ENCODE measurements at regions not wholly inside any gene's neighbourhood (a gene's known extent, or its start where the extent isn't known, plus 50 kb on each side); places are given as distances from the start of the nearest gene placed in this dataset.

DNA sequence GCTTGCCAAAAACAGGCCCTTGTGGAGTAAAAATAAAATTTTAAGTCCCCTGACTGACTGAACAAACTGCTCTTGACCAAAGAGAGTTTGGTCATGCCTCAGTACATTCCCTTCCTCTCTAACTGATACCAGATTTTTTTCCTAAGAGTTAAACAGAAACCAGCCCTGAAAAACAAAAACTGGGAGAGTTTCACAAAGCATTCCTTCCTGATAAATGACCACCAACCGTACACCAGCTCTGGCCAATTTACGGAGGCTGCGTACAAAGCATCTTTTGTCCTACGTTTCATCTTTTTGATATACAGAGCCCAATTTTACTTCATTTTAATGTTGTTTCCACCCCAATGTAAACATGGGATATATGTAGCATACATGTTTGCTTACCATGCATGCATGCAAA lies 477.4 kb upstream of the HTR1E start:
- no peak overlapping the region for H3K4me2 ChIP-seq (ENCODE audit: insufficient read depth, insufficient read length, low read length)

More for the DNA sequence above, 477.4 kb upstream of the HTR1E start:
- no peak for TF ChIP-seq CTCF (conservative IDR thresholded peaks at IDR 0.05)
- no peak overlapping the region for H3T11ph ChIP-seq (ENCODE audit: low read length)
- no peaks in the 10 kb centered on the region for H3K4me1 ChIP-seq (ENCODE audit: insufficient read depth, low read length)
- peaks cover 0 to 8% of the 10 kb centered on the region in 2 experiments; a peak in 2 of 4 replicates for H3K4me1 Mint-ChIP-seq
- no peaks in the 10 kb centered on the region for H3K27me3 Mint-ChIP-seq (ENCODE audit: low read depth)
- no peak overlapping the region for H2BK12ac ChIP-seq (ENCODE audit: insufficient read length, low read depth, low read length)
- DNase-seq = no peak
- H2BK20ac ChIP-seq (ENCODE audit: low read depth, low read length, poor library complexity, severe bottlenecking) = no peak overlapping the region
- H3K36me3 Mint-ChIP-seq (ENCODE audit: insufficient read depth in 1 of 3, low read depth in 3 of 3) = peaks cover 4 to 6% (median 5%) of the 10 kb centered on the region in 3 experiments; a peak in 5 of 7 replicates
- H3K9me3 Mint-ChIP-seq = peaks cover 20 to 42% of the 10 kb centered on the region in 2 experiments; a peak in 4 of 5 replicates
- no peak overlapping the region for H4K8ac ChIP-seq (replicated peaks; ENCODE audit: insufficient read length, low read depth, low read length)
- no peak overlapping the region for H2BK15ac ChIP-seq (ENCODE audit: low read depth, low read length)
- H3K4ac ChIP-seq (ENCODE audit: low read depth, low read length) = no peak overlapping the region
- no peak overlapping the region for H3K4me3 Mint-ChIP-seq
- H2AFZ ChIP-seq (ENCODE audit: low read length) = no peak overlapping the region
- H4K91ac ChIP-seq (ENCODE audit: insufficient read length, low read depth, low read length) = no peak overlapping the region
- H4K5ac ChIP-seq (ENCODE audit: insufficient read length, low read depth, low read length) = no peak overlapping the region
- no peaks in the 10 kb centered on the region for H3K79me1 ChIP-seq (ENCODE audit: insufficient read depth, low read depth, low read length, poor library complexity, severe bottlenecking)
- H3K23ac ChIP-seq (ENCODE audit: insufficient read length, low read depth, low read length) = no peak overlapping the region
- H2BK5ac ChIP-seq (ENCODE audit: insufficient read length, low read length) = no peak overlapping the region
- H3K18ac ChIP-seq (ENCODE audit: insufficient read length, low read depth, low read length) = no peak overlapping the region
- no peaks in the 10 kb centered on the region for H3K79me2 ChIP-seq (ENCODE audit: insufficient read depth, low read length)
- H2BK120ac ChIP-seq (ENCODE audit: low read depth, low read length, poor library complexity, severe bottlenecking) = no peak overlapping the region
- H3K9ac ChIP-seq (ENCODE audit: extremely low read depth, insufficient read length, low read length) = no peak overlapping the region
- H3K9me3 ChIP-seq (ENCODE audit: control insufficient read depth, low read depth, low read length) = no peaks in the 10 kb centered on the region
- H3K27ac ChIP-seq (ENCODE audit: insufficient read length, low read depth, low read length) = no peak overlapping the region
- H3K27ac Mint-ChIP-seq = no peak overlapping the region
- no peak overlapping the region for H3K56ac ChIP-seq (ENCODE audit: insufficient read length, low read depth, low read length)
- H3K14ac ChIP-seq (ENCODE audit: insufficient read depth, low read length) = no peak overlapping the region
- no peaks in the 10 kb centered on the region for H3K27me3 ChIP-seq (ENCODE audit: insufficient read depth, low read length)
- no peaks in the 10 kb centered on the region for H4K20me1 ChIP-seq (ENCODE audit: control insufficient read depth, insufficient read depth, insufficient read length)
- no peak overlapping the region for H2AK5ac ChIP-seq (ENCODE audit: insufficient read length, low read length)
- no CpG with 5 or more reads among the region's 4 CpGs for WGBS (ENCODE audit: extremely low coverage, insufficient read length, low lambda C conversion rate)
- H3K23me2 ChIP-seq (ENCODE audit: insufficient read length, low read depth, low read length, poor library complexity, severe bottlenecking) = no peaks in the 10 kb centered on the region
